GM21528 (cell line): ENCODE measurements at regions not wholly inside any gene's neighbourhood (a gene's known extent, or its start where the extent isn't known, plus 50 kb on each side); places are given as distances from the start of the nearest gene placed in this dataset.

Experiments
- ATAC-seq: cut with Tn5 transposase; IDR thresholded peaks from one replicate; pipeline ENCODE4 v1.9.1; 2021; ENCODE audit warnings: mild to moderate bottlenecking, moderate library complexity; ENCODE audit not compliant: unreplicated experiment, low FRiP score

DNA sequence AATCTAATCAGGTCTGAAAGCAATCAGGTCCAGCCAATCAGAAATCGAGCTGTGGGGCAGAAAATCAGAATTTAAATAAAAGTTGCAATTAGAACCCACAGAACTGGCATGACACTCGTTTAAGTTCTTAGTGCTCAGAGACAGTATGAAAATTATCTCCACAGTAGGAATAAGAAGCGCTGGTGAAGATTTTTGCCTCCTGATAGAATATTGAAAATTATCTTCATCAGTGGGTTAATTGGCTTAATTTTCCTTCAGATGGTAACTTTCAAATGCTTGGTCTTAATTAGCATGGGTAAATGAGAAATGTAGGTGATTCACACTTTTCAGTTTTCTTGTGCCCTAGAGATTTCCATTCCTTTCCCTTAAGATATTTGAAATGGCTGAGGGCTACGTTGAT lies 109.1 kb upstream of the MDFIC2 start:
- ATAC-seq = no peak

DNA sequence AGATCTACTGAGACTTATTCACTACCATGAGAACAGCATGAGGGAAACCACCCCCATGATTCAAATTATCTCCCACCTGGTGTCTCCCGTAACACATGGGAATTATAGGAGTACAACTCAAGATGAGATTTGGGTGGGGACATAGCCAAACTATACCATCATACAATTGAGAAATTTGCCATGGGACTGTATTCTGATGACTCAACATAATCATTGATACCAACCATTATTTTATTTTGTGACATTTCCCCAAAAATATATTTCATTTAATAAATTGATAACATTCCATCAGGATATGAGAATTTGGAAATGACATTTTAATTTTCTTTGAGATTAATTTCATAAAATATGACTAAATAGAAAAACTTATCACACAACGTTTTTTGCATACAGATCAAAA lies 96.6 kb upstream of the MDFIC2 start:
- ATAC-seq = no peak

DNA sequence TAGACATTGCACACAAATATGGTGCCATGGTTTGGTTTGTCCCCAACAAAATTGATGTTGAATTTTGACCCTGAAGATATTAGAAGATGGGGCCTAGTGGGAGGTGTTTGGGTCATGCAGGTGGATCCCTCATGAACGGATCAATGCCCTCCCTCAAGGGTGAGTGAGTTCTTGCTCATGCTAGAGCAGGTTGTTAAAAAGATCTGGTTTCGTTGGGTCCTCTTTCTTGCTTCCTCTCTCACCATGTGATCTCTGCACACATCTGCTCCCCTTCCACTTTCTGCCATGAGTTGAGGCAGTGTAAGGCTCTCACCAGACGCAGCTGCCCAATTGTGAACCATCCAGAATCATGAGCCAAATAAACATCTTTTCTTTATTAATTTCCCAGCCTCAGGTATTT lies 87.8 kb upstream of the MDFIC2 start:
- peak; percentile 70 for ATAC-seq

DNA sequence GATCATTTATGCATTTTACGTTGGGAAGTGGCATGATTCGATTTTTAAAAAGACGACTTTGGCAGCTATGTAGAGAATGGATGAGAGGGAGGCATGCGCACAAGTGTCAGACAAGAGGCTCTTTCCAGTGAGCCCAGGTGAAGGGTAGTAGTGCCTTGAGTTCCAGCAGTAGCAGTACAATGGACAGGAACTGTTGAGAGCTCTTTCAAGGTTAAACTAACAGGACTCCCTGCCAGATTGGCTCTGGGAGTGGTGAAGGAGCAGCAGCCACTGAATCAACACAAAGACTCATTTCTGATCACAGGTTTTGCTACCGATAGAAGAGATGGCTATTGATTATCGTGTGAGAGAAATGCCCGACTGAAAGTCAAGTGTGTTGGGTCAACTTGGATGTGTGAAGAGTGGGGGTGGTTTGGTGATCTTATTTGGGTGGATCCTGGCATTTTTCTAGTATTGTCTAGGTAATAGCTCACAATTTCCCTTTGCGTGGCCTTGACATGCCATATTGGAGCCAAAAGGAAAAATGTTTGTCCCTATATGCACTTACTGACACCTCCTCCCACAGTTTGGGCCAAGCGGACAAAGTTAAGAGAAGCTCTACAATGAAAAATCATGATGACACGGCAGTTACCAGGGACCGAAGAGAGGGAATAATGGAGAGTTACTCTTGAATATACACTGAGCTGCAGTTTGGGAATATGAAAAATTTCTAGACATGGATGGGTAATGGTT lies 81.6 kb upstream of the MDFIC2 start:
- ATAC-seq = no peak

DNA sequence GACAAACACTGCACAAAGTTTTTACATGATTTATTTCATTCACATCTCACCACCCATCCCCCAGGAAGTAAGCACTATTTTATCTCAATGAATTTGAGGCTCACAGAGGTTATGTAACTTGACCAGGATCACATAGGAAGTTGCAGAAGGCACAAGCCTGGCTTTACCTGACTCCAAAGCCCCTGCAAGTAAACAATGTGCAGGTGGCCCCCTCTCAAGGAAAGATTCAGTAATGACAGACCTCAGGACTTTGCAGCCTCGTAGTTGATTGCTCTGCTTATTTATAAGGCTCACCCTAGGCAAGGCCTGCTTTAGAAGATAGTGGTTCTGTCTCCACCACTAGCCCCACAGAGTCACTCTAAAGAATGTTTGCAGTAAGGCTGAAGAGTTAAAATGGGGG lies 79.8 kb upstream of the MDFIC2 start:
- no peak for ATAC-seq

DNA sequence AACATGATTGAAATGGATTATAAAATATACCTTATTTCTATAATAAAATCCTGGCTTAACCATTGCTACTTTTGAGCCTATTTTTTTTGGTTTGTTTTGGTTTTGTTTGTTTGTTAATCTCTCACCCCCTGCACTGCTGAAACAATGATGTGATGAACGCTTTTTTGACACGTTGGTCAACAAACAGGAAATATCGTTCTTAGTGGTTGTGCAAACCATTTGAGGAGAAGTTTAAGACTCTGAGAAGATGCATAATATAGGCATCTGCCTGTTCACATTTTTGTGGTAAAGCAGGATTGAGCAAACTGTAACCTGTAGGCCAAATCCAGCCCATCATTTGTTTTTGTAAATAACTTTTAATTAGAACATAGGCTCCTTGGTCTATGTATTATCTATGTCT lies 75.5 kb upstream of the MDFIC2 start:
- ATAC-seq = no peak

DNA sequence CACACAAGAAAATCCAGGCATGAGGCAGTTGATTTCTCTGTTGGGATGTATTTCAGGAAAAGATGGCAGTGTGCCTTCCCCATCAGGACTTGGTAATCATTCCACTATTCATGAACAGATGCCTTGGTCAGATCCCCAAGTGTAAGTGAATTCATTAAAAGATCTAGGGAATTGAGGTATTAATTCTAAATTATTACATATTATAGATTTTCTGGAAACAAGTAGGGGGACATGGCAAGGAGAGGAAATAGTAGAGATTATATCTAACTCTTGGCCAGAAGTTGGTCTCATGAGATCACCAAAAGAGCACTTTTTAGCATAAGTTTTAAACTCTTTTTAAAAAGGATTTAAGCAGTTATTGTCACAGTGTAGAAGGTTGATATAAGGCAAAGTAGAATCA lies 74.4 kb upstream of the MDFIC2 start:
- no peak for ATAC-seq

DNA sequence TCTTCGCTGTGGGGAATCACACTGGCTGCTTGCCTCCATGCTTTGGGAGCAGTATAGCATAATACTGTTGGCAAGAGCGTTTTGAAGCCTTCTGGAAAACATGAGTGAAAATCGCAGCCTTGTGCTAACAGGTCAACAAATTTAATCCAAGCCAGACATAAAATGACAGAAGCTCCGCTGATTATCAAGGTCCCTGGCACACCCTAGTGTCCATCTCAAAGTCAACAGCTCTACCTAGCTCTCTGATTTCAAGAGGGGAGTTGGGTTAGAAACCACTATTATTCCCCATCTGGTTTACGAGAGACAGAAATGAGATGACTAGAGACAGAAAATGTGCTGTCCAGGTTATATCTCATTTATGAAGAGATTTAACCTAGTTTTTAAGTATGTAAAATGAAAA lies 73.6 kb upstream of the MDFIC2 start:
- no peak for ATAC-seq

DNA sequence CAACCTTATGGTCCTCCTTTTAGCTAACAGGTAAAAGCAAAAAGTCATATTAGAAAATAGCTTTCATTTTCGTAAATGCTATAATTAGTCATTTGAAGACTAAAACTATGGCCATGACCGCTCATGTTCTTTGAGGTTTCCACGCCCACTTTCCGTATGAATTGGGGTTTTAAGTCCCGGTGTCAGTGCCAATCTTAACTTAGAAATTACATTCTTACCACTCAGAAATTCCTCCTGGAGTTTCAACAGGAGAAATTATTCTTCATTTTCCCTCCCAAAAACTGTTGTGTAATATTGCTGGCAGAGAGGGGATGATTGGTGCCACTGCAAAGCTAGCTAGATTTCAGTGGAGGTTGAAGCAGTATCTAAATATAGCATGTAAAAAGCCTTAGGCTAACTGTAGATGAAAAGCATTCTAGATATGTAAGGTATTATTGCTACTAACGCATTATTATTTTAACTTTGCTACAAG lies 71.0 kb upstream of the MDFIC2 start:
- ATAC-seq = peak; percentile 95

DNA sequence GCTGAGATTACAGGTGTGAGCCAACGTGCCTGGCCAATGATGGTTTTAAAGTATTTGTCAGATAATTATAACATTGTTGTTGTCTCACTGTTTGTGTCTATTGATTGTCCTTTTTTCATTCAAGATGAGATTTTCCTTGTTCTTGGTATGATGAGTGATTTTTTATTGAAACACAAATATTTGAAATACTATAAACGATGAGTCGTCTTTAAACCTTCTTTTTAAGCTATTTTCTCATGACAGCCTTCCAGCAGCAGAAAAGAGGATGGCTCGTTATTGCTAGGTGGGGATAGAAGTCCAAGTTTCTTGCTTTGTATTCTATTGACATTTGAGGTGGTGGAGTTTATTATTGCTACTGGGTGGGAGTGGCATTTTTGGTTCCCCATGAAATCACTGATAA lies 61.7 kb upstream of the MDFIC2 start:
- ATAC-seq = no peak
